Epithelial cell of proximal tubule (primary cell): ENCODE measurements at regions not wholly inside any gene's neighbourhood (a gene's known extent, or its start where the extent isn't known, plus 50 kb on each side); places are given as distances from the start of the nearest gene placed in this dataset.
"Not testable (repeated sequence)": the region's sequence is repeated elsewhere in the genome, so short reads cannot be mapped to it uniquely, and the experiment has no call there.

Experiments
- DNase-seq: peaks from one replicate; pipeline ENCODE4 v3.0.0-alpha.2; 2011; ENCODE audit warnings: low read depth
- H3K4me3 ChIP-seq: 2 replicates; pipeline ENCODE4 v1.5.1; 2011; ENCODE audit warnings: low read depth, mild to moderate bottlenecking, low read length
- CTCF ChIP-seq: conservative IDR thresholded peaks from 2 replicates; pipeline ENCODE4 v1.5.1; 2012; ENCODE audit warnings: low read depth, mild to moderate bottlenecking, low read length

GRCh38 chr2:84131278-84131830, 327.7 kb downstream of the SUCLG1 start:
- no peak for TF ChIP-seq CTCF
- no peak for DNase-seq
- H3K4me3 ChIP-seq, result no peak overlapping the region

- TF ChIP-seq CTCF, result no peak
- no peak for DNase-seq
- no peak overlapping the region for H3K4me3 ChIP-seq
Measured at GRCh38 chr2:84129018-84129417, 330.1 kb downstream of the SUCLG1 start.

- not testable (repeated sequence) for H3K4me3 ChIP-seq, DNase-seq
Measured at GRCh38 chr2:84127812-84128211, 331.3 kb downstream of the SUCLG1 start.

GRCh38 chr2:84126530-84126929, 332.6 kb downstream of the SUCLG1 start:
- TF ChIP-seq CTCF, result no peak
- no peak overlapping the region for H3K4me3 ChIP-seq
- DNase-seq, result no peak

- TF ChIP-seq CTCF, result no peak
- no peak for DNase-seq
- H3K4me3 ChIP-seq, result no peak overlapping the region
Measured at GRCh38 chr2:84126084-84126483, 333.0 kb downstream of the SUCLG1 start.

- TF ChIP-seq CTCF, result no peak
- no peak overlapping the region for H3K4me3 ChIP-seq
- DNase-seq, result no peak
Measured at GRCh38 chr2:84116143-84116542, 342.9 kb downstream of the SUCLG1 start.

- no peak for TF ChIP-seq CTCF
- H3K4me3 ChIP-seq, result no peak overlapping the region
- no peak for DNase-seq
Measured at GRCh38 chr2:84115173-84115857, 343.8 kb downstream of the SUCLG1 start.

GRCh38 chr2:84103816-84104527, 355.1 kb downstream of the SUCLG1 start:
- not testable (repeated sequence) for DNase-seq, H3K4me3 ChIP-seq
